KBM-7 (cell line): ENCODE measurements at regions not wholly inside any gene's neighbourhood (a gene's known extent, or its start where the extent isn't known, plus 50 kb on each side); places are given as distances from the start of the nearest gene placed in this dataset.
"Not testable (repeated sequence)": the region's sequence is repeated elsewhere in the genome, so short reads cannot be mapped to it uniquely, and the experiment has no call there.

ENCODE experiments used
- DNase-seq: peaks from one replicate; pipeline ENCODE4 v3.0.0-alpha.2; 2015
- in situ Hi-C: fragments of 300-500 bp; cut with MboI; formaldehyde crosslinking; loops from 2 replicates; pipeline ENCODE4 v1.14.3; 2020; ENCODE audit warnings: low sequenced_read_pairs, low pct_unique_long_range_greater_than_20kb, mixed read lengths

DNA sequence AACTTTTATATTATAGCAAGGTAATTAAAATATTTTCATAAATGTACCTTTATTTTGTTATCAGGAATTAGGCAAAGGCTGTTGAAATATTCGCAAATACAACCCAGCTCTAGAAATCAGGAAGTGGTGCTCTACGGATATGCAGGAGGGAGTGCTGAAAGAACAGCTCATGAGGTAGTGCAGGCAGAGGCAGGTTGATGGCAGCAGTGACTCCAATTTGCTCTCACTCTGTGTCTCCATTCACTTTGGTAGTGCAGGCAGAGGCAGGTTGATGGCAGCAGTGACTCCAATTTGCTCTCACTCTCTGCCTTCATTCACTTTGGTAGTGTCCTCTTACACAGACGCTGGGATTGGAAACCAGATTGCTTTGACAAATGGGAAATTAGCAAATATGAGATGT lies 277.9 kb downstream of the TRIML1 start:
- in situ Hi-C loops = no loop called here
- peak; percentile 8 for DNase-seq

DNA sequence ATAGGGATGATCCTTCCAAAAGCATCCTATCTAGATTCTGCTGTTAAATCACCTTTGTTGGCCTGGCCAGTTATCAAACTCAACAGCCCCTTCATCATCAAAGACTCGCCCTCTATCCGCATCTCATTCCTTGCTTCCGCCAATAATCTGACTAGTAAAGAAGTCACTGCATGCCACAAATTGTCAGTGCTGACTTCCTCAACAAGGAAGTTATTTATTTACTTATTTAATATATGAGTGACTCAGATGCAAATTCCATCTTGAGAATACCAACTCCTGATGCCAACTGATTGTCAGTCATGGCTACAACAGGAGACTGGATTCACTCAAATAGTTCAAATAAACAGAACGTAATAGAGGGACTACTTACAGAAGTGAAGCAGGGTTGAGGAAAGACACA lies 283.8 kb downstream of the TRIML1 start:
- in situ Hi-C loops = no loop called here
- DNase-seq = no peak

DNA sequence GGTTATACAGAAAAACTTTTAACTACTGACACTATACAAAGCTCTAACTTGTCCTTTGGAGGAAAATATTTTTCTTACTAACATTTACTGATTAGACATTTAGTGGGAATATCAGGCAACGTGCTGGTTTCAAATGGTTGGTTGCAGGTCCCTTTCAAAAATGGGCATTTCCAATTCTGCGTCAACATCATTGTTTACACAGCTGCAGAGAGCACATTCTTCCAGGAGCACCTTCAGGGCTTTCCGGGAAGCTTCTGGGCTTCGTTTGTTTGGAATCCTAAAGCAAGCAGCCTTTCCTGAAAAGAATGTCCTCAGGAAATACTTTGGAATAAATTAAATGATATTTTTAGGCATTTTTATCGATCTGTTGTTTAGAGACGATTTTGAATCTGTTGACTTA lies 289.7 kb downstream of the TRIML1 start:
- in situ Hi-C loops = no loop called here
- DNase-seq = no peak

DNA sequence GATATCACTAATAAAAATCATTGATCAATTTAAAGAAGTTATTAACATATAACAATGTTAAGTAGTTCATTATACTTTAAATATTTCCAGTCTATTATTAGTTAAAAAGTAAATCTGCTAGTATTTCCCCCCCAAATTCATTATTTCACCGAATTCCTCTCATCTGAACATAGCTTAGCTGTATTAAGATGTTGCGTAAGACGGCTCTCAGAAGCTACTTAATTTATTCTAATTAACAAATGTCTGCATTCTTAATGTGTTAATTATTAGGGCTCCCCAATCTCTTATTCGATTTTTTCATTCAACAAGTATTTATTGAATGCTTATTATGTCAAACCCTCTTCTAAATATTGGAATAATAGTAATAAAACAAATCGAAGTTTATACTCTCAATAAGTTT lies 290.7 kb downstream of the TRIML1 start:
- DNase-seq = no peak
- in situ Hi-C loops = no loop called here

DNA sequence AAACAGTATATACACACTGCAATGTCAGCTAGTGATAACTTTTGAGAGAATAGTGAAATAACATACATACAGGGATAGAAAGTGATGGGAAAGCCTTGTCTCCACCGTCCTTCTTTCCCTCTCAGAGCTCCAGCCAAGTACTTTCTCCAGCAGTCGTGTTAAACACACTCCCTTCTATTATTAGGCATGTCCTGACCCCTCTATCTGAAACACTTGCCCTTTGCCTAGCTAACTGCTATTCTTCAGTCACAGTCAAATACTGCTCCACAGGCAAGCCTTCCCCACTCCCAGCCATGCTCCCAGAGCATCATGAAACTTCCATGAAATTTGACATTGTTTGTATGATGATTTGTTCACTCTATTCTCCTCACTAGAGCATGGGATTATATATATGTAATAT lies 291.1 kb downstream of the TRIML1 start:
- DNase-seq = no peak
- in situ Hi-C loops = no loop called here

DNA sequence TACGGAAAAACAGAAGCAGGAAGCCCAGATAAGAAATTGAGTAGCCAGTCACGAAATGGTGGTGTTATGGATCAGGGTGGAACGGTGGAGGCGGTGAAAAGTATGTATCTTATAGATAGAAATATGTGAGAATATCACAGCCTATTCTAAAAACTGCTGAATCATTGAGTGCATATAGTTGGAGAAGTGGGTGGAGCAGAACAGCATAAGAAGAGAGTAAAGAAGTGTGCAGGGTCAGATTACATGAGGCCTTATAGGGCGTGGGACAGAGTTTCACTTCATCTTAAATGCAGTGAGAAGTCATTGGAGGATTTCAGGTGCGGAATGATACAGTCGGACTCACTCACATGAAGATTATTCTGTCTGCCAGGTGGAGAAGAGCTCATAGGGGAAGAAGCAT lies 293.1 kb downstream of the TRIML1 start:
- no peak for DNase-seq

DNA sequence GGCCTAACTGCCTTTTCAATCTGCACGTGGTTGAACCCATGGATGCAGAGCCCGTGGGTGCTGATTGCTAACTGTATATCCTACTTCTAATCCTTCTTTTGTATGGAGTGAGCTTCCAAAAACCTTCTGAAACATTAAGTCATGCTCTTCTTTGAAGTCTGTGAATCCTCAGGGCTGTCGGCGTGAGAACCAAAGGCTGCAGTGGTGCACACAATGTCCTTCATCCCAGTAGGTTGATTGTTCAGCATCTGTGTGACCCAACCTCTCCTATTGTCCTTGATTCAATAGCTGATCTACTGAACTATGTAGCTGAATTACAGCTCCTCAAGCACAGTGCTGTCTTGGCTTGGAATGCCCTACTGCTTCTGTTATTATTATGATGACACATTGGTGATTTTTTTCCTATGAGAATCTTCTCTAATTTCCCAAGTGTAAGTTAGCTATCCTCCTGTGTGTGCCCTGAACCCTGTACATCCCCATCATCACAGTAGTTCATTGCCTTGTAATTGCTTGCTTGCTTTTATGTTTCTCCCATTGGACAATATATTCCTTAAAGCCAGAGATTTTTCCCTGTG lies 294.6 kb downstream of the TRIML1 start:
- DNase-seq = no peak
- in situ Hi-C loops = no loop called here

More for the DNA sequence above, 293.1 kb downstream of the TRIML1 start:
- in situ Hi-C loops = no loop called here

DNA sequence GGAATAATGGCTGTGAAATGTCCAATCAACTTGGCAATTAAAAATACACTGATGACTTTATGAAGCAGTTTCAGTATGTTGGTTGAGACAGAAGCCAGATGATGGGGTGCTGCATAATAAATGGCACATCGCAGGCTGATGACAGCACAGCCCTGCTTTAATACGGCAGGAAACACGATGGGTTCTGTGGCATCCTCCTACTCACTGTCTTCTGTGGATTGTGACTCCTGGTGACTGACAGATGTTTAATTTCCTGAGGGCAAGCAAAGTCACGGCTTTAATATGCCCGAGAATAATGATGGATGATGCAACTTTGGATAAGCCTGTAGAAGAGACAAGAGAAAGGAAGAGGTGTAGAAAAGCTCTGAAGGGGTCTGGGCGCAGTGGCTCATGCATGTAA lies 295.4 kb downstream of the TRIML1 start:
- in situ Hi-C loops = no loop called here

DNA sequence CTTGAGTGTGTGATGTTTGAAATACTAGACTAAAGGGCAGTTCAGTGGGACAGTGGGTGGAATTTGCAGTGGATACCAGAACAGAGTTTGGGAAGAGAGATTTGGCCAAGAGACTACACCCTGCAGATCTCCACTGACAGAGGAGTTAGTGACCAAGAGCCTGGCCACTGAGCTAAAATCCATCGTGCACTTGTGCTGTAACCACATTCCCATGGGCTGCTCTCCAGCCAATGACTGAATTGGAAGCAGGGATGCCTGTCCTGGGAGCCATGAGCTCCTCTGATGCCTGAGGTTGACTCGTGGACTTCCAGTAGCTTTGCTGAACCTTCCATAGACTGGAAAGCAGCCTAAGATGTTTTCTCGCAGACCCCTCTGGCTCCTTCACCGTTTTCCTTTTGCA lies 296.1 kb downstream of the TRIML1 start:
- no peak for DNase-seq
- in situ Hi-C loops = no loop called here

More for the DNA sequence above, 295.4 kb downstream of the TRIML1 start:
- DNase-seq = no peak

DNA sequence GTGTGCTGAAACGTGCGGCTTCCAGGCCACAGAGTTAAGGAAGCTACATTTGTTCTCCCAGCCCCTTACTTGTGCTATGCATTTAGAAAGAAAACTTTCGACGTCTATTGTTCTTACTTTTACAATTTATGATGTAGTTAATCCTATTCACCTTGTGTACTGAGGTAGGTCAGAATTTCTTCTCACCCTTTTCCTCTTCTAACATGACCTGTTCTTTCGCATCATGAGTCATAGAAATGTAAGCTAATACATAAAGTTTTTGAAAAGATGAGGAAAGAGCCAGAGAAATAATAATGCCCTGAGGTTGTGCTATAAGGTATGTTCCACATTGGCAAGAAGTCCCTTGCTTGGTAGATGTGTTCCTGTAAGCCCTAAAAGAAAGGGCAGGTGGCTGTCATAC lies 298.3 kb downstream of the TRIML1 start:
- in situ Hi-C loops = no loop called here
- DNase-seq = no peak

DNA sequence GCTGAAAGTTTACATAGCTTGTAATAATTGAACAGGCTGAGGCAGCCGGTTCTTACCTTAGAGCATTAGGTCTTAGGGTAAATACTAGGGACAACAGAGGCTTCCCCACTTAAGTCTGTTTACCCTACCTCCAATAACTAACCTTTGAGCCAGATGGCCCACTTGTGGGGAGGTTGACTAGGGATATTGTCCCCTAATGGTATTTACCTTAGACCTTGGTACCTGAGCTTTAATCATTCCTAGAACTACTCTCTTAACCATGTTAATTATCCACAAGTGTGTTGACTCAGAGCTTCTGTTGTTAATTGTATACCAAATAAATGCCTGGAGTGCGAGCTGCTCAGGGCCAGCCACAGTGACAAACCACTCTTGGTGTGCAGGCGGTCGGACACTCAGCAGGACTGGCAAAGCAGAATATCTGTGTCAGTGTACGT lies 299.2 kb downstream of the TRIML1 start:
- in situ Hi-C loops, DNase-seq: not testable (repeated sequence)

DNA sequence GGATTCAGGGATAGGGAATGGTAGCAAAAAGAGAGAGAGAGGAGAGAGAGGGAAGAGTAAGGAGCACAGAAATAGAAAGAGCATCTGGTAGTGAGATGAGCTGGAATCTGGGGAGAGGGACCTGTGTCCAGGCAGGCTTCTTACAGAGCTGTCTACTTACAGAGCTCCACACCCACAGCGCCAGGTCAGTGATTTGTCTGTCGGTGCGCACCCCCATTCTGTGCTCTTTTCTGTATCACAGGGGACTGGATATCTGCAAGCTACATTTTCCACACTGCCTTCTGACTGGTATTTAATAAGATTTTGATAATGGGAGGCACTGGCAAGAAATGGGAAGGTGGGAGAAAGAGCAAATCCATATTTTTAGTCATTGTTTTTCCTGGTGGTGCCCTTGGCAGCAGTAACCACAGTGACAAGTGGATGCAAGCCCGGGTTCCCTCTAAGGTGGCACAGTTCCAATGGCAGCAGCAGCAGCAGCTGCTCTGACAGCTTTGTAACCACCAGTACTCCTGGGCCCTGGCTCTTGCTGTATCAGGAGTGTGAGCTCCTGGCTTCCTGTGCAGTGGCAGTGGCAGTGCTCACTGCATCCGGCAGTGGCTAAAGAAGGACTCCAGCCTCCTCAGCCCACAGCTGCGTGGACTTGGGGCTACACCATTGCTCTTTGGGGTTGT lies 300.5 kb downstream of the TRIML1 start:
- in situ Hi-C loops = no loop called here
- no peak for DNase-seq

DNA sequence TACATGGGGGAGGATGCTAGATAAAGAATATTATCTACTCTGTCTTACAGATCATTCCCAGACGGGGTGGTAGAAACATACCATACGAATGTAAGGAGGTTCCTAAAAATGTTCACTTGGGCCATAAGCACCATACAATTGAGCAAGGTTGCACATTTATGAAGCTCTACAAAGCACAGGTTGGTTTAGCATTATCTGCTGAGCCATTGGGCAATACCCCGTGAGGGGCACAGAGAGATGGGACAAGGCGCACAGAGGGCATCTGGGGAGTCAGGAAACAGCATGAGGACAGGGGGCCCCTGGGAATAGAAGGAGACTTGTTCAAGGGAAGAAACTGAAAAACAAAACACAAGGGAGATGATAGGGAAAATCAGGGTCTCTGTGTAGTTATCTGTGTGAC lies 305.3 kb downstream of the TRIML1 start:
- DNase-seq = no peak
- in situ Hi-C loops = no loop called here

DNA sequence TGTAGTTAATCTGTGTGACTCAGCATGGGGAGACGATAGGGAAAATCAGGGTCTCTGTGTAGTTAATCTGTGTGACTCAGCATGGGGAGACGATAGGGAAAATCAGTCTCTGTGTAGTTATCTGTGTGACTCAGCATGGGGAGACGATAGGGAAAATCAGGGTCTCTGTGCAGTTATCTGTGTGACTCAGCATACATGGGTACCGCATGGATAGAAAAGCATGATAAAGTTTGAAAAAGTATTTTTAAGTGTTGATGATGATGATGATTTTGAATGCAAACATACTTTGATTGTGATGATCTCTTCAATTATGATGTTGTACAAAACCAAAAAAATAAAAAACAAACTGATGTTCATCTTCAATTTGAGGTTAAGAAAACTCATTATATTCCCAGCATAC lies 309.8 kb downstream of the TRIML1 start:
- DNase-seq, in situ Hi-C loops: not testable (repeated sequence)

DNA sequence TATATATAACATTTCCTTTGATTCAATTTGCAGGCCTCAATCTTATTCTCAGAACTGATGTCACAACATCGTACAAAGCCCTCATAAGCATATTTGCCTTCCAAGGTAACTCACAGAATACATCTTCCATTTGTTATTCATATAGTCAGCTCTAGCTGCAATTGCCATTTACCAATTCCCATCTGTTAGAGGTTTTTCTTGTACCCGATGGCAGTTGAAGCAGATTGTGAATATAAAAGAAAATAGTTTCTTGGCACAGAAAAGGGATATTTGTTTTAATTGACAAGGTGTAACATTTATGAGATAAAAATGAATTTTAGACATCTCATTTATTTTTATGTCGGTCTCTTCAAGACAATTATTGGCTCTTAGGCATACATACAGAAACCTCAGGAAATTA lies 311.3 kb downstream of the TRIML1 start:
- in situ Hi-C loops = no loop called here
- DNase-seq = no peak

DNA sequence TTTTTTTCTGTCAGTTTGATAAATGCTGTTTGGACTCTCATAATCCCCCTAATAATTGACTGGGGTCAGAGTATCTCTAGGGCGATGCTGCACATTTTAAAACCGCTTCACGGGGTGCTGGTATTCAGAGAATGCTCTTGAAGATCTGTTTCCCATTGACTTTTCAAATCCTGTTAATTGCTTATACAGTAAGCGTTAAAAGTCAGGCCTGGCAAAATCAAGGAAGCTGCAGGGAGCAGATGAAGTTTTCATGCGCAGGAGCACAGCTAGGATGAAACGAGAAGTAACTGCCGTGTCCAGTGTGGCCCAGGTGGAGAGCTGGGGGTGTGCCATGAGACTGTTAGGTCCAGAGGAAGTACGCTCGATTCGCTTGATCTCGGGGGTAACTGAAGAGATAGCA lies 312.9 kb downstream of the TRIML1 start:
- no peak for DNase-seq
- in situ Hi-C loops = no loop called here

DNA sequence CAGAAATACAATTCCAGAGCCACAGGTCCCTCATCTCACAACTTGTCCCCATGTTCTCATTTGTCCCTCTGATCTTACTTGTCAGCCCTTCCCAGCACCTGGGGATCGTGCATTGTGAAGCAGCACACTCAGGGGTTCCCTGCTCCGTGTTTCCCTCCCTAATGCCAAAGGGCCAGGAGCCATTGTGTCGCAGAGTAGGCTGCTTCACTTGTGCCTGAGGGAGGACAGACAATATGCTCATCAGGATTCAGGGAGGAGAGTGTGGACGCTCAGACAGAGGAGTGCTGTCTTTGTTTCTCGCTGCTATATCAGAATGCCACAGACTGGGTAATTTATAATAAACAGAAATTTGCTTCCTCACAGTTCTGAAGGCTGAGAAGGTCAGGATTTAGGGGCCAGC lies 315.3 kb downstream of the TRIML1 start:
- in situ Hi-C loops = no loop called here
- DNase-seq = no peak

DNA sequence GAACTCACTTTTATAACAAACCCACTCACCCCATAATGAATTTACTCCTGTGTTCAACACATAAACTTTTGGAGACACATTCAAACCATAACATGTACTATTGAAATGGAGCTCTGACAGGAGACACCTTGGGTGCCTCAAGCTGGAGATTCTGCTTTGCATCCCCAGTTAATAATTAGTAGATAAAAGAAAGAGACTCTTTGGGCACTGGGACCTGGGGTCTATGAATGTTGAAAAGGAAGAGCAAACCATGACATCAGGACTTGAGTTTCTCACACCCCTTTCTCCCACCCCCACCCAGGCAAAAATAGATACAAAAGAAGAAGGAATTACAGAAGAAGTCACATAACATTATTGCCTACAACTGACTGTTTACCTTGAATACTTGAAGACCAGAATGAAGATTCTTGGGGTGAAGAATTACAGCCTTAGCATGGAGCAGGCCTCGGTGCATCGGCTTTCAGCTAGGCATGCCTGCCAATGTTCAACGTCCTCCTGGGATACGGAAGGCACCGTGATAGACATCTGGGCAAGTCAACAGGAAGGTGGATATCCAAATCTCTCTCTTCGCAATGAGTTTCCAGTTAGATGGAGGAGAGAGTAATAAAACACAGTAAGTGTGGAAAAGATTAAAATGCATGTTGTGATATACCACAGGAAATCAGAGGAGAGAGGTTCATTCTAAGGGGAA lies 316.0 kb downstream of the TRIML1 start:
- in situ Hi-C loops = no loop called here
- no peak for DNase-seq

DNA sequence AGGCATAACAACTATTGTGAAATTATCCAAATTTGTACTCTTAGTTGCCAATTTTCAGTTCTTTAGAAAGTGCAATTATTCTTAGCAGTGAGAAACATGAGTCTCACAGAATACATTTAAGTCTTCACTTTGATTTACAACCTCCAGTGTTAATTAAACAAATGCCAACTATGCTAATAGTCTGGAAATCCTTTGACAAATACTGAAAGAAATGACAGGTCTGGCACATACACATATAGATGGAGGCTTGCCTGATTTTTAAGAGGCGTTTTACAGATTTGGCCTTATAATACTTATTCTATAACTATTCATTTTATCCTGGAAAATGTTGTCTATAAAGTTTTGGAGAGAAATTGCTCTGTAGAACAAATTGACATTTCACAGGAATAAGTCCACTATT lies 320.1 kb downstream of the TRIML1 start:
- in situ Hi-C loops = no loop called here
- DNase-seq = no peak

DNA sequence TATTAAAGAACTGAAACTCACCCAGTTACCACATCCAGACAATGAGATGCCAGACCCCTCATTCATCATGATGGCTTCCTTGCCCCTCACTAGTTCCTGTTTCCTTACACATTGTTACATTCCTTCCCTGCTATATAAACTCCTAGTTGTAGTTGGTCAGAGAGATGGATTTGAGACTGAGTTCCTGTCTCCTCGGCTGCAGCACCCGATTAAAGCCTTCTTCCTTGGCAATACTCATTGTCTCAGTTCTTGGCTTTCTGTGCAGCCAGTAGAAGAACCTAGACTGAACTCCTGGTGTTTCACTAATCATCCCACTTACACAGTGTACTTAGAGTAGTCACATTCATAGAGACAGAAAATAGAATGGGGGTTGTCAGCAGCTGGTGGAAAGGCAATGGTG lies 324.7 kb downstream of the TRIML1 start:
- in situ Hi-C loops = no loop called here
- DNase-seq = no peak

DNA sequence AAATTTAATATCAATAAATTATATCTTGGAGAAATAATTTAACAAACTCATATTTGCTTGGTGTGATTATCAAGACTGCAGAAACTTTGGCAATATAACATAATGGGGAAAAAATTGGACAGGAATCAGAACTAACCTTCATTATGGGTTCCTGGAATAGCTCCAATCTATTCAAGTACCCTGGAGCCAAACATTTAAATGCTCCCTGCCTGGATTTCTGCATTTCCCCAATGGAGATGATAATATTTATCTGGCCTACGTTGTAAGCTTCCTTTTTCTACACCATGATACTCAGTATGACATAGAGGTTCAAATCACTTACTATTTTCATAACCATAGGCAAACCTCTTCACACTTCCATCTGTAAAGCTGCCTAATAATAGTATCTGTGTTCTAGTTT lies 326.8 kb downstream of the TRIML1 start:
- in situ Hi-C loops = no loop called here
- DNase-seq = no peak
